ENCODE measurements at regions not wholly inside any gene's neighbourhood (a gene's known extent, or its start where the extent isn't known, plus 50 kb on each side); places are given as distances from the start of the nearest gene placed in this dataset.

DNA sequence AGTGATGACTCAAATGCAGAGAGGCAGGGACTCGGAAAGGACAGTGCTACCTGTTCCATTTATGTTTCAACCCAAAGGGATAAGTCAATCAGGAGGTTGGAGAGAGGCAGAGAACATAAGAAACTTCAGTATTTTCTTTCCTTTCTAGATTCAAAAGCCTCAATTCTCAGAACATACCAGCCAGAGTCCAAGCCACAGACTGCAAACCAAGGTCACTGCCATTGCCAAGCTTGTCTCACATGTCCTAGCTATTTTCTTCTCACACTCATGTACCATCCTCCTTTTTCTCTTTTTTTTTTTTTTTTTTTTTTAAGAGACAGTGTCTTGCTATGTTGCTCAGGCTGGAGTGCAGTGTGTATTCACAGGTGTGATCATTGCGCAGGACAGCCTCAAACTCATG lies 111.7 kb upstream of the AKIP1 start:
- no peak for DNase-seq (ENCODE audit: low spot score)

GRCh38 chr11:8800520-8801110 lies 110.4 kb upstream of the AKIP1 start:
- DNase-seq (ENCODE audit: low spot score) = no peak

DNA sequence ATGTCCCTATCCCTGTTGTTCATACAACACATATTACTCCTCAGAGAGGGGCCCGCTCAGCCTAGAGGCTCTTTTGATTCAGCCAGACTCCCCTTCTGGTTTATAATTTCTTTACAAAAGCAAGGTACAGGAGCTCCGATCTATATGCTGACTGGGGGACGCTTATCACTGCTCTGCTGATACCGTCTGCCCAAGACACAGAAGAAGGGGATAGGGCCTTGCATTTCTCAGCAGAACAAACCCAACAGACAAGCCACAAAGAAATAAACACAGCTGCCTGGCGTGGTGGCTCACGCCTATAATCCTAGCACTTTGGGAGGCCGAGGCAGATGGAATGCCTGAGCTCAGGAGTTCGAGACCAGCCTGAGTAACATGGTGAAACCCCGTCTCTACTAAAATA lies 109.9 kb upstream of the AKIP1 start:
- no peak for DNase-seq (ENCODE audit: low spot score)

- no peak for DNase-seq (ENCODE audit: low spot score)
Observed at GRCh38 chr11:8802251-8802650, 108.7 kb upstream of the AKIP1 start.

DNA sequence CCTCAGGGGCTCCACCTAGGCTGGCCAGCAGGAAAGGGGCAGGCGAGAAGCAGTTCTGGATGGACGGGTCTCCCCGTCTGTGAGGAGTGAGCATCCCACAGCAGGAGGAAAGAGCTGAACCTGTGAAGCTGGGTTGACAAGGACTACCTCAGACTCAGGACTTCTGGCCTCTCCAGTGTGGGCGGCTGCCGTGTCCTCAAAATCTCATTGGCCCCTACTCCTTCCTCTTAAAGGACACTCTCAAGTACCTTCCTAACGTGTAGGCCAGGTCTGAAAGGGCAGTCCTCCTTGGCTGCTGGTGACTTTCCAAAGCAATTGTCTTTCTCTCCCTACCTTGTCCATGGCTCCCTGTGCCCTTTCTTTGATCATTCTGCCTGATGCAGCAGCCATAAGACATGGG lies 107.0 kb upstream of the AKIP1 start:
- DNase-seq (ENCODE audit: low spot score) = no peak

DNA sequence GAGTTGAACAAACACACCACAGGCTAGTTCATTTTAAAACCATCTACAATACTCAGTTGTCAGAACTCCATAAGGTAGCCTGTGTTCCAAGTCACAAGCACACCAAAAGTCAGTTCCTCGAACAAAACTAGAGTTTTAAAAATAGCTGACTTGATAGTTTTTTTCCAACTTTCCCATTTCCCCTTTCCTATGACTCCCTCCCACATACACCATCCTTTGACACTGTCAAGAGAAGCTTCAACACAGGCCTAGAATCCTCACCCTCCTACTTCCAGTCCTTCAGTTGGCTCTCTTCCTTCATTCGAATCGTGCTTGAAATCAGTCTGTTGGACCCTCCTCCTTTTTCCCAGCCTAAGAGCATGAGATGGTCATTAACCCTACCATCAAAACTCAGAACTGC lies 105.7 kb upstream of the AKIP1 start:
- no peak for DNase-seq (ENCODE audit: low spot score)

DNA sequence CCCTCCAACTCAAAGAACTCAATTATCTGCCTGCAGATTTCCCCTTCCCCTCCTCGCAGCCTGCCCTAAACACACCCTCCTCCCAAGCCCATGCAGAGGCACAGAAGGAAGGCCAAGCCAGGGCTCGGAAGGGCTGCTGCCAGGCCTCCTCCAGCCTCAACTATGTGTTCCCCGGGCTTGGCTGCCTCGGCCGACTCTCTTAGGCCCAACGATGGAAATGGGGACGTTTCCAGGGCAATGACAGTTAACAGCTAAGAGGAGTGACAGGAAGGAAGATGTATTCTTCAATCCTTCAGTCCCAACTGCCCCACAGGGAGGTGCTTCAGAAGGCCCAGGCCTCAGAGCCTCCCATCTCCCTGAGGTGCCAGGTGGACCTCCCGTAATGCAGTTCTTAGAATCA lies 104.0 kb upstream of the AKIP1 start:
- DNase-seq (ENCODE audit: low spot score) = no peak

- no peak for DNase-seq (ENCODE audit: low spot score)
Observed at GRCh38 chr11:8807544-8808225, 103.3 kb upstream of the AKIP1 start.

- DNase-seq (ENCODE audit: low spot score) = no peak
Observed at GRCh38 chr11:8808226-8808585, 102.8 kb upstream of the AKIP1 start.

GRCh38 chr11:8809241-8809938 lies 101.6 kb upstream of the AKIP1 start:
- DNase-seq (ENCODE audit: low spot score) = no peak

GRCh38 chr11:8809939-8810539 lies 101.0 kb upstream of the AKIP1 start:
- no peak for DNase-seq (ENCODE audit: low spot score)

DNA sequence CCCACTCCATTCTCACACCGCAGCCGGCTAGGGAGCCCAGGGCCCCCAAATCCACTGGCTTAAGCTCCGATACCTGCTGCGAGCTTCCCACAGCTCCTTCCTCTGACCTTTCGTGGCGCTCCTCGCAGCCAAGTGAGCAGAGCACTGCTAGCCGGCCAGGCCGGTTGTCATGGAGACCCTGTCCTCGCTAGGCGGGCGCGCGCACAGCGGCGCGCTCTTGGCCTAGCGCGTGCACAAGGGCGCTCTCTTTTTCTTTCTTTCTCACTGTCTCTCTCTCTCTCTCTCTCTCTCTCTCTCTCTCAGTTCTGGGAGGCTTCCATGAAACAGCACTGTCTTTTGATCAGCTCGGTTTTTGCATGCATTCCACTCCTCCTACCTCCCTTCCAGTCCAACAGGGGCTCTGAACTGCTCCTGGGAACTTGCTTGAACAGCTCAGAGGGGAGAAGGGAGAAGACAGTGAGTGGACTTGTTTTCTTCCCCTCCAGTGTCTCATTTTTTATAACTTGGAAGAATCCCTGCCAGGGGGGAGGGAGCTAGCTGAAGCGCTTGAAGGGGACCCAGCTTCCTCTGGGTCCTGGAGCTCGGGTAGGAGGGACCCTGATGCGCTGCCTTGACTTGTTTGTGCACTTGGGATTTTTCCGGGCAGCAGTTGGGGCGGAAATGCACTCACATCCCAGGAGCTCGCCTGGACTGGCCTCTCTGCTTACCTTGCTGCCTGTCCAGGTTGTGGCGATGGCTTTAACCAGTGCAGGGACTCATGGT lies 100.3 kb upstream of the AKIP1 start:
- no peak for DNase-seq (ENCODE audit: low spot score)

- DNase-seq (ENCODE audit: low spot score) = no peak
Observed at GRCh38 chr11:8811571-8811970, 99.4 kb upstream of the AKIP1 start.

DNA sequence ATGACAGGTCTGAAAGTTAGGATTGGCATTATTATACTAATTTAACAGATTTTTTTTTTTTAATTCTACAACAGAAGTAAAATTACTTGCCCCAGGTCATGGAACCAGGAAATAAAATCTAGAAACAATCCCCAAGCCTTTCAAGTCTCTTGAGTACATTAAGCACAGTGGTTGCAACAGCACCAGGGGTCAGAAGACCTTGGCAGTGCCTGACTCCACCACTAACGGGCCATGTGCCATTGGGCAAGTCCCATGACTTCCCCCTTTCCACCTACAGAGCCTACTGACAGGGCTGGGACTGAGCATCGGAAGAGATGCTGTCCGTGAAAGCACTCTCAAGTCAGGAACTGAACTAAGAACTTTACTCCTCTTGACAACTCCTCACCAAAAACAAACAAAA lies 98.6 kb upstream of the AKIP1 start:
- no peak for DNase-seq (ENCODE audit: low spot score)

DNA sequence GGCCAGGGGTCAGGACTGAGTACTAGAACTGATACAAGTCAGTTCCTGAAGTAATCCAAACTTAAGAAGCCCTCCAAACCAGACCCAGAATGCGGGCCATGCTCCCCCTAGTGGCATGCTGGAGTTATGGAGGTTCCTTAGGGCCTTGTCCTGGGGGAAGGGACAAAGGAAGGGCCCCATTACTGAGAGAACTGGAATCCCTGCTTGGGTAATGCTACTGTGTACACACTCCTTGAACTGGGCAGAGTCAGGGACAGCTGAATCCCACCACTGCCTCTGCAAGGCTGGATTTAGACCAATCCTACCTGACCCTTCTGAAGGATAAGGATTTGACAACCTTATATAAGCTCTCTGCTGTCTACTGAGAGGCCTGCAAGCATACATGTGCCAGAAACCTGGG lies 97.3 kb upstream of the AKIP1 start:
- DNase-seq (ENCODE audit: low spot score) = peak; percentile 80

DNA sequence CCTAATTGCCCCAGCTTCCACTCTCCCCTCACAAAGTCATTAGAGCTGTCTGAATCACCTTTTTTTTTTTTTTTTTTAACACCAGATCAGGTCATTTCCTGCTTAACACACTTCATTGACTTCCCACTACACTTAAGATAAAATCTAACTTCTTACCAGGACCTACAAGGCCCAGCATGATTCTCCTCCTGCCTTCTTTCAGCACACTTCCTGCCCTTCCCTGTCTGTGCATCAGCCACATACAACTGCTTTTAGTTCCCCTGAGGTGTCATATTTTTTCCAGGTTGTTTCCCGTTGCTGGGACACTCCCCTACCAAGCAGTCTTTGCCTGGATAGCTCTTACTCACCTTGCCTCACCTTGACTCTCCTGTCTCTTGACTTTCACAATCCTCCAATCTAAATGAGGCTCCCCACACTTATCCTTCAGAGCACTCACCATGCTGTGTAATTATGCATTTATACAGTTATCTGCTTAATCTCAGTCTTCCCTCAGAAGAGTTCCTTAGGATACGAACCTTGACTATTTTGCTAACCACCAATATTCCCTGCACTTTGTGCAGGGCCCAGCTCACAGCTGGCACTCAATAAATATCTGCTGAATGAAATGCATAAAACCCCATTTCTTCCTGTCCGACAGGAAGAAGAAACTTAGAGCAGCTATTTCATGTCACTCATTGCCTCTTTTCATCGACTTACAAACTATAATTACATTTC lies 96.6 kb upstream of the AKIP1 start:
- peak; percentile 7 for DNase-seq (ENCODE audit: low spot score)

DNA sequence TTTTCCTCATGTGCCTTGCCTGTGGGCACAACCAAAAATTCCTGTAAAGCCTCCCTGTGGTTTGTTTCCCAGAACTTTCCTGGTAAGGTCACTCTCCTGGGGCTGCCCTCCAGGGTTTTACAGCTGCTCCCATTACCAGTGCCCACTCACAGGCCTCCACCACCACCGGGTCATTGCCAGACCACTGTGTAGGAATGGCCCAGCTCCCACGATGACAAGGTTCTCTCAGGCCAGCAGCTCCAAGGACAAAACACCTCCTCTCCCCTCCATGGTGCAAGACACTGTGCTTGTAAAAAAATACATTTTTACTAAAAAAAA lies 96.1 kb upstream of the AKIP1 start:
- no peak for DNase-seq (ENCODE audit: low spot score)

DNA sequence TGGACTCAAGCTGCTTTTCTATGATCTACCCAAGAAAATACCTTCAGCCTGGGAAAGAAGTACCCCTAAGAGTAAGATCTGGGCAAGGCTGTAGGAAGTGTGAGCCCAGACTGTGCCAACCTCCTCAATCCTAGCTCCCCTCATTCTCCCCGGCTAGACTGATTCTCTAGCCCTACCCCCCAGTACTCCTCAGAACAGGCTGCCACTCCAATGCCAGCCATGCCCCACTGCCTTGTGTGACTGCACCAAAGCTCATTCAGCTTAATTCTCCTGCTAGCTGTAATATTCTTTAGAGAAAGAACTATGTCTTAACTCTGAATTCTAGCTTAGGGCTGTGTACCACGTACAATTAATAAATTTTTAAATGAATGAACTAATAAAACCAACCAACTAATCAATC lies 92.6 kb upstream of the AKIP1 start:
- no peak for DNase-seq (ENCODE audit: low spot score)

GRCh38 chr11:8820401-8820800 lies 90.6 kb upstream of the AKIP1 start:
- no peak for DNase-seq (ENCODE audit: low spot score)

DNA sequence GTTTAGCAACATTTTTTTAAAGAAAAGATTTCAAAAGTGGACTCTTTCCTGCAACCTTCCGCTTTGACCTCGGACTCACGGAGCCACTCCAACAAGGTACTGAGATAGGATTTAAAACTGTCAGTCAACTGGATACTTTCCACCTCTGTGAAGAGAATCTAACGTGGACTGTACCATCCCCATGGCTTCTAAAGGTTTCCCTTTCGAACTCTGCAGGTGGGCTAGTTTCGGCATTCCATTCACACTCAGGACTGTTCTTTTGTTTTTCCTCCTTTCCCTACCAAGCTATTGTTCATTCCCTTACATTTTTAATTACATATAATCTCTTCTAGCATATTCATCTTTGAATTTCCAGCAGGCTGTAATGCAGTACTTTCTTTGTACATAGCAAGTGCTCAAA lies 88.5 kb upstream of the AKIP1 start:
- no peak for DNase-seq (ENCODE audit: low spot score)

- DNase-seq (ENCODE audit: low spot score) = no peak
Observed at GRCh38 chr11:8823174-8823742, 87.7 kb upstream of the AKIP1 start.
